ENCODE measurements at regions not wholly inside any gene's neighbourhood (a gene's known extent, or its start where the extent isn't known, plus 50 kb on each side); places are given as distances from the start of the nearest gene placed in this dataset.

DNA sequence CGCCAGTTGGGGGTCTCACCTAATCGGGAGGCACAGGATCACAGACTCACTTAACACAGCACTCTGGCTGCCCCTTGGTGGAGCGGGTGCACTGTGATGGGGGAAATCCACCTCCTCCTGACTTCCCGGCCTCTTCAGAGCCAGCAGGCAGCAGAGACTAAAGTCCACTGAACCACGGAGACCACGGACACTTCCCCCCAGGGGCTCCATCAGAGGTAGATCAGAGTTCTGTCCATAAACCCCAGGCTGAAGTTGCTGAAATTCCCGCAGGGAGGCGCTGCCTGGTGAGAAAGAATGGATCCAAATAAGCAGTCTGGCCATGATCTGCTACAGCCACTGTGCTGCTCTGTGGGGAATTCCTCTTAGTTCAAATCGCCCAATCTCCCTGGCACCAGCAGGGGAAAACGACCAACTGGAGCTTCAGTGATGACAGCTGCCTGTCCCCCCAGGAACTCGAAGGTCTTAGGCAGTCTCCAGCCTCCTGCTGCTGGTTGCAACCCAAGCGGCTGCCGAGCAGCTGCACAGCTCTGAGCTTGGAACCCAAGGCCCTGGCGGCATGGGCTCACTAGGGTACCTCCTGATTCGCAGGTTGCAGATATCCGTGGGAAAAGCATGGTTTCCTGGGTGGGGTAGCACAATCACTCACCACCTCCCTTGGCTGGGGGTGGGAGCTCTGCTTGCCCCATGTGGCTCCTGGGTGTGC lies 106.9 kb upstream of the DCAF12L2 start:
- Histone ChIP-seq H4K20me1 (replicated peaks; ENCODE audit: insufficient read depth) (no peaks in the 10 kb centered on the region), H3K27me3 (ENCODE audit: insufficient read depth) (no peaks in the 10 kb centered on the region), H3K79me2 (replicated peaks; ENCODE audit: insufficient read depth) (no peaks in the 10 kb centered on the region), H3K27ac (ENCODE audit: low read depth) (no peak overlapping the region), H3K4me2 (no peak overlapping the region), H3K36me3 (ENCODE audit: insufficient read depth) (no peaks in the 10 kb centered on the region), H3K9me2 (ENCODE audit: insufficient read depth) (no peaks in the 10 kb centered on the region), H3K4me3 (no peak overlapping the region), H2AFZ (no peak overlapping the region), H3K4me1 (ENCODE audit: insufficient read depth) (no peaks in the 10 kb centered on the region), H3F3A (replicated peaks; ENCODE audit: low read depth) (no peaks in the 10 kb centered on the region)
- peaks cover 18% of the 10 kb centered on the region; the same call in 2 of the 3 replicates for H3K36me3 Mint-ChIP-seq (ENCODE audit: low read depth)
- peaks cover 6% of the 10 kb centered on the region; the same call in 2 of the 3 replicates for H3K9me3 Mint-ChIP-seq
- no peaks in the 10 kb centered on the region; the same call in 2 of the 3 replicates for H3K4me1 Mint-ChIP-seq
- peak; percentile 0 for DNase-seq (ENCODE audit: low spot score)
- no peak for ATAC-seq
- no peak overlapping the region for H3K4me3 Mint-ChIP-seq
- H3K27me3 Mint-ChIP-seq (ENCODE audit: insufficient read depth, low read depth, poor library complexity) = no peaks in the 10 kb centered on the region
- no peak for TF ChIP-seq ETS1 (IDR thresholded peaks at IDR 0.05)
- TF ChIP-seq, protein P1, sequence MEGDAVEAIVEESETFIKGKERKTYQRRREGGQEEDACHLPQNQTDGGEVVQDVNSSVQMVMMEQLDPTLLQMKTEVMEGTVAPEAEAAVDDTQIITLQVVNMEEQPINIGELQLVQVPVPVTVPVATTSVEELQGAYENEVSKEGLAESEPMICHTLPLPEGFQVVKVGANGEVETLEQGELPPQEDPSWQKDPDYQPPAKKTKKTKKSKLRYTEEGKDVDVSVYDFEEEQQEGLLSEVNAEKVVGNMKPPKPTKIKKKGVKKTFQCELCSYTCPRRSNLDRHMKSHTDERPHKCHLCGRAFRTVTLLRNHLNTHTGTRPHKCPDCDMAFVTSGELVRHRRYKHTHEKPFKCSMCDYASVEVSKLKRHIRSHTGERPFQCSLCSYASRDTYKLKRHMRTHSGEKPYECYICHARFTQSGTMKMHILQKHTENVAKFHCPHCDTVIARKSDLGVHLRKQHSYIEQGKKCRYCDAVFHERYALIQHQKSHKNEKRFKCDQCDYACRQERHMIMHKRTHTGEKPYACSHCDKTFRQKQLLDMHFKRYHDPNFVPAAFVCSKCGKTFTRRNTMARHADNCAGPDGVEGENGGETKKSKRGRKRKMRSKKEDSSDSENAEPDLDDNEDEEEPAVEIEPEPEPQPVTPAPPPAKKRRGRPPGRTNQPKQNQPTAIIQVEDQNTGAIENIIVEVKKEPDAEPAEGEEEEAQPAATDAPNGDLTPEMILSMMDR (conservative IDR thresholded peaks at IDR 0.05; ENCODE audit: low read depth in 2 of 2) = 0 out of 4 replicates have a peak, but pooled peaks of 1 of the 2 experiments have one; percentile 3
- no peak overlapping the region for H3K27ac Mint-ChIP-seq

- no peaks in the 10 kb centered on the region for H3K36me3 Mint-ChIP-seq (ENCODE audit: low read depth)
- peaks cover 4% of the 10 kb centered on the region; the same call in 1 of the 3 replicates for H3K9me3 Mint-ChIP-seq
- no peak for DNase-seq (ENCODE audit: low spot score)
- Histone ChIP-seq H3K79me2 (replicated peaks; ENCODE audit: insufficient read depth) (no peaks in the 10 kb centered on the region), H2AFZ (no peak overlapping the region), H3K27me3 (ENCODE audit: insufficient read depth) (no peaks in the 10 kb centered on the region), H3K4me3 (no peak overlapping the region), H3K27ac (ENCODE audit: low read depth) (no peak overlapping the region), H4K20me1 (replicated peaks; ENCODE audit: insufficient read depth) (no peaks in the 10 kb centered on the region), H3F3A (replicated peaks; ENCODE audit: low read depth) (no peaks in the 10 kb centered on the region), H3K9me2 (ENCODE audit: insufficient read depth) (no peaks in the 10 kb centered on the region), H3K4me2 (no peak overlapping the region), H3K4me1 (ENCODE audit: insufficient read depth) (no peaks in the 10 kb centered on the region), H3K36me3 (ENCODE audit: insufficient read depth) (no peaks in the 10 kb centered on the region)
- H3K4me3 Mint-ChIP-seq = no peak overlapping the region
- no peaks in the 10 kb centered on the region for H3K4me1 Mint-ChIP-seq
- H3K27ac Mint-ChIP-seq = no peak overlapping the region
- ATAC-seq = no peak
- TF ChIP-seq, protein P1 (conservative IDR thresholded peaks at IDR 0.05; ENCODE audit: low read depth in 2 of 2) = no peak
- TF ChIP-seq JUNB (IDR thresholded peaks at IDR 0.05; ENCODE audit: unreplicated experiment) = no peak
- TF ChIP-seq, protein P2, sequence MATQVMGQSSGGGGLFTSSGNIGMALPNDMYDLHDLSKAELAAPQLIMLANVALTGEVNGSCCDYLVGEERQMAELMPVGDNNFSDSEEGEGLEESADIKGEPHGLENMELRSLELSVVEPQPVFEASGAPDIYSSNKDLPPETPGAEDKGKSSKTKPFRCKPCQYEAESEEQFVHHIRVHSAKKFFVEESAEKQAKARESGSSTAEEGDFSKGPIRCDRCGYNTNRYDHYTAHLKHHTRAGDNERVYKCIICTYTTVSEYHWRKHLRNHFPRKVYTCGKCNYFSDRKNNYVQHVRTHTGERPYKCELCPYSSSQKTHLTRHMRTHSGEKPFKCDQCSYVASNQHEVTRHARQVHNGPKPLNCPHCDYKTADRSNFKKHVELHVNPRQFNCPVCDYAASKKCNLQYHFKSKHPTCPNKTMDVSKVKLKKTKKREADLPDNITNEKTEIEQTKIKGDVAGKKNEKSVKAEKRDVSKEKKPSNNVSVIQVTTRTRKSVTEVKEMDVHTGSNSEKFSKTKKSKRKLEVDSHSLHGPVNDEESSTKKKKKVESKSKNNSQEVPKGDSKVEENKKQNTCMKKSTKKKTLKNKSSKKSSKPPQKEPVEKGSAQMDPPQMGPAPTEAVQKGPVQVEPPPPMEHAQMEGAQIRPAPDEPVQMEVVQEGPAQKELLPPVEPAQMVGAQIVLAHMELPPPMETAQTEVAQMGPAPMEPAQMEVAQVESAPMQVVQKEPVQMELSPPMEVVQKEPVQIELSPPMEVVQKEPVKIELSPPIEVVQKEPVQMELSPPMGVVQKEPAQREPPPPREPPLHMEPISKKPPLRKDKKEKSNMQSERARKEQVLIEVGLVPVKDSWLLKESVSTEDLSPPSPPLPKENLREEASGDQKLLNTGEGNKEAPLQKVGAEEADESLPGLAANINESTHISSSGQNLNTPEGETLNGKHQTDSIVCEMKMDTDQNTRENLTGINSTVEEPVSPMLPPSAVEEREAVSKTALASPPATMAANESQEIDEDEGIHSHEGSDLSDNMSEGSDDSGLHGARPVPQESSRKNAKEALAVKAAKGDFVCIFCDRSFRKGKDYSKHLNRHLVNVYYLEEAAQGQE (IDR thresholded peaks at IDR 0.05; ENCODE audit: unreplicated experiment) = no peak
- TF ChIP-seq ZNF114 (CRISPR knock-in tag; IDR thresholded peaks at IDR 0.05) = no peak
- no peak for TF ChIP-seq POLR2AphosphoS5 (IDR thresholded peaks at IDR 0.05; ENCODE audit: low read depth)
- no peak for TF ChIP-seq EZH2 (IDR thresholded peaks at IDR 0.05; ENCODE audit: low read depth, unreplicated experiment)
- no peaks in the 10 kb centered on the region for H3K27me3 Mint-ChIP-seq (ENCODE audit: insufficient read depth, low read depth, poor library complexity)
Measured at GRCh38 chrX:126265116-126265515, 99.0 kb upstream of the DCAF12L2 start.
